A549 (cell line): ENCODE measurements at regions not wholly inside any gene's neighbourhood (a gene's known extent, or its start where the extent isn't known, plus 50 kb on each side); places are given as distances from the start of the nearest gene placed in this dataset.

ENCODE experiments used
- RAD21 ChIP-seq, 2 experiments: fragments of >200 bp in 1 of 2; sonication (Bioruptor Twin) in 1 of 2; formaldehyde crosslinking in 1 of 2; IDR thresholded peaks in 1 of 2; conservative IDR thresholded peaks in 1 of 2; 2 replicates in 1 of 2; 3 replicates in 1 of 2; pipeline ENCODE4 v1.6.1; 2012 to 2018; ENCODE audit warnings: inconsistent platforms in 1 of 2
- TF ChIP-seq, protein P1 (sequence below): fragments of >200 bp; sonication (Bioruptor Twin); formaldehyde crosslinking; IDR thresholded peaks from 3 replicates; pipeline ENCODE4 v1.5.1; 2016

GRCh38 chr2:111626865-111627163, 257.2 kb downstream of the ANAPC1 start:
- TF ChIP-seq, protein P1, sequence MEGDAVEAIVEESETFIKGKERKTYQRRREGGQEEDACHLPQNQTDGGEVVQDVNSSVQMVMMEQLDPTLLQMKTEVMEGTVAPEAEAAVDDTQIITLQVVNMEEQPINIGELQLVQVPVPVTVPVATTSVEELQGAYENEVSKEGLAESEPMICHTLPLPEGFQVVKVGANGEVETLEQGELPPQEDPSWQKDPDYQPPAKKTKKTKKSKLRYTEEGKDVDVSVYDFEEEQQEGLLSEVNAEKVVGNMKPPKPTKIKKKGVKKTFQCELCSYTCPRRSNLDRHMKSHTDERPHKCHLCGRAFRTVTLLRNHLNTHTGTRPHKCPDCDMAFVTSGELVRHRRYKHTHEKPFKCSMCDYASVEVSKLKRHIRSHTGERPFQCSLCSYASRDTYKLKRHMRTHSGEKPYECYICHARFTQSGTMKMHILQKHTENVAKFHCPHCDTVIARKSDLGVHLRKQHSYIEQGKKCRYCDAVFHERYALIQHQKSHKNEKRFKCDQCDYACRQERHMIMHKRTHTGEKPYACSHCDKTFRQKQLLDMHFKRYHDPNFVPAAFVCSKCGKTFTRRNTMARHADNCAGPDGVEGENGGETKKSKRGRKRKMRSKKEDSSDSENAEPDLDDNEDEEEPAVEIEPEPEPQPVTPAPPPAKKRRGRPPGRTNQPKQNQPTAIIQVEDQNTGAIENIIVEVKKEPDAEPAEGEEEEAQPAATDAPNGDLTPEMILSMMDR = no peak
- TF ChIP-seq RAD21 (conservative IDR thresholded peaks at IDR 0.05 in 1 of 2, IDR thresholded peaks at IDR 0.05 in 1 of 2) = no peak
